ENCODE measurements at regions not wholly inside any gene's neighbourhood (a gene's known extent, or its start where the extent isn't known, plus 50 kb on each side); places are given as distances from the start of the nearest gene placed in this dataset.
A peak's percentile ranks its signal among the peaks of the same experiment; 100 is the strongest.

- Histone ChIP-seq H3K4me1 (replicated peaks) (no peaks in the 10 kb centered on the region), H3K4me3 (no peak overlapping the region), H3K27ac (no peak overlapping the region), H3K27me3 (replicated peaks; ENCODE audit: insufficient read depth) (no peaks in the 10 kb centered on the region), H3K9me3 (no peaks in the 10 kb centered on the region), H3K36me3 (no peaks in the 10 kb centered on the region)
- no peak for DNase-seq (ENCODE audit: low spot score)
- no peak for TF ChIP-seq CTCF (IDR thresholded peaks at IDR 0.05)
- TF ChIP-seq POLR2AphosphoS5 (IDR thresholded peaks at IDR 0.05): no peak
- no peak for TF ChIP-seq POLR2A (IDR thresholded peaks at IDR 0.05)
- 91% methylated on average over 1 of the region's 1 CpG for WGBS
- intact Hi-C loops (cut with DNase I): loop anchor here (10.0 kb wide), 1 partner anchor 408 kb away; no protein-coding TSS in a partner anchor
These were observed 109.2 kb upstream of the SIRPG start for GRCh38 chr20:1766731-1767130.

DNA sequence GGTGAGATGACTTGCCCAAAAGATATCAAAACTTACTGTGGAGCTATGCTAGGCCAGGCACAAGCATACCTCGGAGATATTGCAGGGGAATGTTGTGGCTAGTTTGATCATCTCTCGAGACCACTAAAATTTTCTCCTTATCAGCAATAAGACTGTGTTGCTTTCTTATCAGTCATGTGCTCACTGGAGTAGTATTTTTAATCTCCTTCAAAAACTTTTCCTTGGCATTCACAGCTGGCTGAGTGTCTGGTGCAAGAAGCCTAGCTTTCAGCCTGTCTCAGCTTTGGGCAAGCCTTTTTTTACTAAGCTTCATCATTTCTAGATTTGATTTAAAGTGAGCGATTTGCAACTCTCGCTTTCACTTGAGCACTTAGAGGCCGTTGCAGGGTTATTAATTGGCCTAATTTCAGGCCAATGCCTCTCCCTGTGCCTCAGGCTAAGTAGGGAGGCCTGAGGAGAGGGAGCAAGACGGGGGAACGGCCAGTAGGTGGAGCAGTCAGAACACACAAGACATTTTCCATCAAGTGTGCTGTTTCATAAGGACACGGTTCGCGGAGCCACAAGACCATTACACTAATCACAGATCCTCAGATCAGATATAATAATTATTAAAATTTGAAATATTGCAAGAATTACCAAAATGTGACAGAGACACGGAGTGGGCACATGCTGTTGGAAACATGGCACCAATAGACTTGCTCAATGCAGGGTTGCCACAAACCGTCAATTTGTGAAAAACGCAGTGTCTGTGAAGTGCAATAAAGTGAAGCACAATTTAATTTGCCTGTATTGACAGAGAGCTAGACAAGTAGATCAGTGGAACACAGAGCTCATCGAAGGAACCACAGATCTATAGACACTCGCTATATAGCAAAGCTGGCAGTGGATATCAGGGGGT, 106.8 kb upstream of the SIRPG start:
- WGBS: 28% methylated on average over 15 of the region's 15 CpGs
- Histone ChIP-seq H3K4me1 (replicated peaks) (no peaks in the 10 kb centered on the region), H3K27ac (no peak overlapping the region), H3K36me3 (no peaks in the 10 kb centered on the region), H3K9me3 (no peaks in the 10 kb centered on the region), H3K4me3 (no peak overlapping the region), H3K27me3 (replicated peaks; ENCODE audit: insufficient read depth) (no peaks in the 10 kb centered on the region)
- intact Hi-C loops (cut with DNase I): loop anchor here (10.0 kb wide), 1 partner anchor 410 kb away; no protein-coding TSS in a partner anchor
- TF ChIP-seq POLR2A (IDR thresholded peaks at IDR 0.05) (no peak), CTCF (IDR thresholded peaks at IDR 0.05) (peak in 3 of 4 experiments; percentile 48 to 75 (median 64))
- DNase-seq (ENCODE audit: low spot score): peak; percentile 69

GRCh38 chr20:1761598-1761997, 104.0 kb upstream of the SIRPG start:
- DNase-seq (ENCODE audit: low spot score): no peak
- H3K9me3 ChIP-seq: no peaks in the 10 kb centered on the region
- 81% methylated on average over 5 of the region's 5 CpGs for WGBS
- no peak for TF ChIP-seq POLR2AphosphoS5 (IDR thresholded peaks at IDR 0.05)
- no peak for TF ChIP-seq CTCF (IDR thresholded peaks at IDR 0.05)
- no peak for TF ChIP-seq POLR2A (IDR thresholded peaks at IDR 0.05)
- intact Hi-C loops (cut with DNase I): loop anchor here (10.0 kb wide), 1 partner anchor 413 kb away; no protein-coding TSS in a partner anchor
- no peak overlapping the region for H3K4me3 ChIP-seq
- no peaks in the 10 kb centered on the region for H3K4me1 ChIP-seq (replicated peaks)
- H3K36me3 ChIP-seq: no peaks in the 10 kb centered on the region
- H3K27me3 ChIP-seq (replicated peaks; ENCODE audit: insufficient read depth): no peaks in the 10 kb centered on the region
- H3K27ac ChIP-seq: no peak overlapping the region

DNA sequence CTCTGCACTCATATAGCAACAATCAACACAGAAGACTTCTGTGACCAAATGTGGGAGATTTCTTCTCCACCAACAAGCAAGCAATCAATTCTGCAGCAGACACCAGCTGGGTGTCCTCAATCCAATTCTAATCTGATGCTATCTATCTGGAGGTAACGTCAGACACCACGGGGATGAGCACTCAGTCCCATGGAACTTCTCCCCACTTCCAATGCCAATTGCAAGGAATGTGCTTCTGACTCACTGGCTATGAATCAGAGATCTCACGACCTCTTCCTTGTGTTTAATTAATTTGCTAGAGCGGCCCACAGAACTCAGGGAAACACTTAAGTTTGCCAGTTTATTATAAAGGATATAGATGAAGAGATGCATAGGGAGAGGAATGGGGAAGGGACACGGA, 103.5 kb upstream of the SIRPG start:
- no peaks in the 10 kb centered on the region for H3K9me3 ChIP-seq
- H3K36me3 ChIP-seq: no peaks in the 10 kb centered on the region
- TF ChIP-seq POLR2A (IDR thresholded peaks at IDR 0.05) (no peak), POLR2AphosphoS5 (IDR thresholded peaks at IDR 0.05) (no peak), CTCF (IDR thresholded peaks at IDR 0.05) (no peak)
- intact Hi-C loops (cut with DNase I): loop anchor here (10.0 kb wide), 1 partner anchor 414 kb away; no protein-coding TSS in a partner anchor
- no peaks in the 10 kb centered on the region for H3K27me3 ChIP-seq (replicated peaks; ENCODE audit: insufficient read depth)
- no peak overlapping the region for H3K4me3 ChIP-seq
- no peaks in the 10 kb centered on the region for H3K4me1 ChIP-seq (replicated peaks)
- DNase-seq (ENCODE audit: low spot score): no peak
- no peak overlapping the region for H3K27ac ChIP-seq
- 45% methylated on average over 5 of the region's 5 CpGs for WGBS

GRCh38 chr20:1758765-1759164, 101.2 kb upstream of the SIRPG start:
- intact Hi-C loops (cut with DNase I): no loop called here
- Histone ChIP-seq H3K9me3 (no peaks in the 10 kb centered on the region), H3K27me3 (replicated peaks; ENCODE audit: insufficient read depth) (no peaks in the 10 kb centered on the region), H3K36me3 (no peaks in the 10 kb centered on the region), H3K4me1 (replicated peaks) (no peaks in the 10 kb centered on the region), H3K27ac (no peak overlapping the region), H3K4me3 (no peak overlapping the region)
- no peak for TF ChIP-seq POLR2AphosphoS5 (IDR thresholded peaks at IDR 0.05)
- no peak for TF ChIP-seq CTCF (IDR thresholded peaks at IDR 0.05)
- TF ChIP-seq POLR2A (IDR thresholded peaks at IDR 0.05): no peak
- WGBS: 90% methylated on average over 2 of the region's 2 CpGs
- no peak for DNase-seq (ENCODE audit: low spot score)

Data from prostate gland (tissue), 2 donors.